Cardiac fibroblast (primary cell): ENCODE measurements at regions not wholly inside any gene's neighbourhood (a gene's known extent, or its start where the extent isn't known, plus 50 kb on each side); places are given as distances from the start of the nearest gene placed in this dataset.

Source experiments
- DNase-seq, 2 donors: peaks; one replicate each; pipeline versions ENCODE4 v3.0.0 to v3.0.0-alpha.2; 2010; ENCODE audit warnings: low read depth in 2 of 2
- H3K4me3 ChIP-seq, 2 donors: replicated peaks in 1 of 2; 1 replicate in 1 of 2; 2 replicates in 1 of 2; pipeline ENCODE4 v1.5.1; 2011; ENCODE audit warnings: low read depth in 2 of 2, low read length in 2 of 2, mild to moderate bottlenecking in 2 of 2, moderate library complexity in 1 of 2
- CTCF ChIP-seq: IDR thresholded peaks from one replicate; pipeline ENCODE4 v1.5.1; 2011; ENCODE audit warnings: low read depth, mild to moderate bottlenecking, low read length, inconsistent platforms

- peak in 1 of 2 donors; percentile 85 for DNase-seq
- TF ChIP-seq CTCF, result no peak
- H3K4me3 ChIP-seq, result no peak overlapping the region
These were observed 123.2 kb downstream of the TRIML1 start for GRCh38 chr4:188262464-188262863.

GRCh38 chr4:188263321-188263720, 124.1 kb downstream of the TRIML1 start:
- TF ChIP-seq CTCF, result no peak
- no peak overlapping the region for H3K4me3 ChIP-seq
- no peak for DNase-seq

- TF ChIP-seq CTCF, result no peak
- no peak overlapping the region for H3K4me3 ChIP-seq
- no peak for DNase-seq
These were observed 127.1 kb downstream of the TRIML1 start for GRCh38 chr4:188266386-188266785.

- DNase-seq, result no peak
- no peak overlapping the region for H3K4me3 ChIP-seq
- no peak for TF ChIP-seq CTCF
These were observed 129.1 kb downstream of the TRIML1 start for GRCh38 chr4:188268131-188268908.

GRCh38 chr4:188270273-188271069, 131.2 kb downstream of the TRIML1 start:
- no peak for TF ChIP-seq CTCF
- DNase-seq, result no peak
- no peak overlapping the region for H3K4me3 ChIP-seq

- no peak for DNase-seq
- no peak overlapping the region for H3K4me3 ChIP-seq
- no peak for TF ChIP-seq CTCF
These were observed 136.4 kb downstream of the TRIML1 start for GRCh38 chr4:188275686-188276085.
